Suprapubic skin (tissue), 3 donors: ENCODE measurements at regions not wholly inside any gene's neighbourhood (a gene's known extent, or its start where the extent isn't known, plus 50 kb on each side); places are given as distances from the start of the nearest gene placed in this dataset.

Experiments used
- CTCF ChIP-seq, 2 donors: fragments of 200-600 bp in 1 of 2; fragments of 450-650 bp in 1 of 2; sonication (generic) in 1 of 2; IDR thresholded peaks; one replicate each; pipeline ENCODE4 v1.5.1; 2016 to 2019; ENCODE audit warnings: antibody characterized with exemption in 2 of 2, mild to moderate bottlenecking in 1 of 2, moderate library complexity in 1 of 2
- EP300 ChIP-seq: sonication (generic); formaldehyde crosslinking; IDR thresholded peaks from one replicate; pipeline ENCODE4 v1.6.1; 2017; ENCODE audit warnings: antibody characterized with exemption

GRCh38 chr5:68114378-68115040, 101.0 kb upstream of the PIK3R1 start:
- TF ChIP-seq CTCF (IDR thresholded peaks at IDR 0.05): no peak
- no peak for TF ChIP-seq EP300
